ENCODE measurements at regions not wholly inside any gene's neighbourhood (a gene's known extent, or its start where the extent isn't known, plus 50 kb on each side); places are given as distances from the start of the nearest gene placed in this dataset.

DNA sequence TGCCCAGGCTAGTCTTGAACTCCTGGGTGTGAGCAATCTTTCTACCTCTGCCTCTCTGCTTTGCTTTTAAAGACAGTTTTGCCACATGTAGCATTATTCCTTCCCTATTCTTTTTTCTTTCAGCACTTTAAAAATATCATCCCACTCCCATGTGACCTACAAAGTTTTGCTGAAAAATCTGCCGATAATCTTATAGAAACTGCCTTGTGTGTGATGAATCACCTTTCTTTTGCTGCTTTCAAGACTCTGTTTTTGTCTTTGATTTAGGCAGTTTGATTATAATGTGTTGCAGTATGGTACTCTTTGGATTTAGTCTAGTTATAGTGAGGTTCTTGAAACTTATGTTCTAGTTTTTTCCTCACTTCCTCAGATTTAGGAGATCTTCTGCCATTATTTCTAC, 142.0 kb upstream of the KIF2B start:
- DNase-seq (ENCODE audit: low read depth) = no peak
- TF ChIP-seq, protein P1, sequence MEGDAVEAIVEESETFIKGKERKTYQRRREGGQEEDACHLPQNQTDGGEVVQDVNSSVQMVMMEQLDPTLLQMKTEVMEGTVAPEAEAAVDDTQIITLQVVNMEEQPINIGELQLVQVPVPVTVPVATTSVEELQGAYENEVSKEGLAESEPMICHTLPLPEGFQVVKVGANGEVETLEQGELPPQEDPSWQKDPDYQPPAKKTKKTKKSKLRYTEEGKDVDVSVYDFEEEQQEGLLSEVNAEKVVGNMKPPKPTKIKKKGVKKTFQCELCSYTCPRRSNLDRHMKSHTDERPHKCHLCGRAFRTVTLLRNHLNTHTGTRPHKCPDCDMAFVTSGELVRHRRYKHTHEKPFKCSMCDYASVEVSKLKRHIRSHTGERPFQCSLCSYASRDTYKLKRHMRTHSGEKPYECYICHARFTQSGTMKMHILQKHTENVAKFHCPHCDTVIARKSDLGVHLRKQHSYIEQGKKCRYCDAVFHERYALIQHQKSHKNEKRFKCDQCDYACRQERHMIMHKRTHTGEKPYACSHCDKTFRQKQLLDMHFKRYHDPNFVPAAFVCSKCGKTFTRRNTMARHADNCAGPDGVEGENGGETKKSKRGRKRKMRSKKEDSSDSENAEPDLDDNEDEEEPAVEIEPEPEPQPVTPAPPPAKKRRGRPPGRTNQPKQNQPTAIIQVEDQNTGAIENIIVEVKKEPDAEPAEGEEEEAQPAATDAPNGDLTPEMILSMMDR (IDR thresholded peaks at IDR 0.05; ENCODE audit: insufficient read depth, low read depth, low read length, missing control alignments) = no peak
- no peak overlapping the region for H3K4me3 ChIP-seq (ENCODE audit: low read length)

DNA sequence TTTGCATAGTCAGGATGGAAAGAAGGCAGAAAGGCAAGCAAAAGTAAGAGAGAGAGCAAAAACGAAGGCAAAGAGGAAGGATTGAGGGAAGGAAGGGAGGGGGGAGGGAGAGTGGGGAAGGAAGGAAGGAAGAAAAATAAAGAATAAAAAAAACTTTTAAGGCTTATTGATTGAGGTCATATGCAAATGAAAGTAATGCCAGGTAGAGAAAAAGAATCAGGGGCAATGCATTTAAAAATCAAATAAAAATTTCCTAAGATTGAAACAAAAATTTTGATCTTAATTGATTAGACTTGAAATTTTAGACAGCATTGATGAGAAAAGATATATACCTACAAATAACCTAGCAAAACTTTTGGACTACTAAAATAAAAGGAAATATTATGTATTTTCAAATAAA, 153.9 kb upstream of the KIF2B start:
- TF ChIP-seq, protein P1 (IDR thresholded peaks at IDR 0.05; ENCODE audit: insufficient read depth, low read depth, low read length, missing control alignments) = no peak
- no peak for DNase-seq (ENCODE audit: low read depth)
- no peak overlapping the region for H3K4me3 ChIP-seq (ENCODE audit: low read length)

DNA sequence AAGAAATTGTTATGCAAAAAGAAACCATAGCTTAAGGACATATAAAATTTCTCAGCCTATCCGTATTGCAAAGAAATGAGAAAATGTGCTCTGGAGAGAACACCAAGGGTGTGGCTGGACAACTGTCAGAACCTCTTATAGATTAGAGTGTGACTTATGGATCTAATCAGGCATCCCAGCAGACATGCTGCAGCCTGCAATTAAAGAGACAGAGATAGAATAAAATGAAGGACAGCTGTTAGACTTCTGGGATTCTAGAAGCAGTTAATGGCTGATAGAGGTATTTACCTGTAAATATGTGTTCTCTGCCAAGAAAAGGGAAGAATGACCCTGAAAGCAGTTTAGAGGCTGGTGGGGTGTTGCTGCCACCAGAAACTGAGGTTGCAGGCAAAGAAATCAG, 160.1 kb upstream of the KIF2B start:
- no peak overlapping the region for H3K4me3 ChIP-seq (ENCODE audit: low read length)
- DNase-seq (ENCODE audit: low read depth) = no peak
- TF ChIP-seq, protein P1 (IDR thresholded peaks at IDR 0.05; ENCODE audit: insufficient read depth, low read depth, low read length, missing control alignments) = no peak

DNA sequence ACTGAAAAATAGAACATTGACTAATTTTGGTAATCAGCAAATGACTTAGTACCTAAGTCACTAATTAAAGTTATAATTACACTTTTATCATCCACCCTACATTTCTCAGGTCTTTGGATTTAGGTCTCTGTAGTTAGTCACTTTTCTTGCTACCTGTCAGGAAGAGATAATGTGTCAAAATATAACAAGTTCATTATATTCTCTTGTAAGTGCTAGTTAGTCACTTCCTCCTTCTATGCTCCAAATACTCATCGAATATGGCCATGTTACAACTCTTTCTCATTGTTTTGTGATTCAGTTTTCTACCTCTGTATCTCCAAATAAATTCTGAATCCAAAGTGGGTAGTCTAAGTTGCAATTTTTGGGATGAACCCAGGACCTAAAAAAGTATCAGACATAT, 163.5 kb upstream of the KIF2B start:
- TF ChIP-seq, protein P1 (IDR thresholded peaks at IDR 0.05; ENCODE audit: insufficient read depth, low read depth, low read length, missing control alignments) = no peak
- DNase-seq (ENCODE audit: low read depth) = peak; percentile 0
- H3K4me3 ChIP-seq (ENCODE audit: low read length) = no peak overlapping the region

DNA sequence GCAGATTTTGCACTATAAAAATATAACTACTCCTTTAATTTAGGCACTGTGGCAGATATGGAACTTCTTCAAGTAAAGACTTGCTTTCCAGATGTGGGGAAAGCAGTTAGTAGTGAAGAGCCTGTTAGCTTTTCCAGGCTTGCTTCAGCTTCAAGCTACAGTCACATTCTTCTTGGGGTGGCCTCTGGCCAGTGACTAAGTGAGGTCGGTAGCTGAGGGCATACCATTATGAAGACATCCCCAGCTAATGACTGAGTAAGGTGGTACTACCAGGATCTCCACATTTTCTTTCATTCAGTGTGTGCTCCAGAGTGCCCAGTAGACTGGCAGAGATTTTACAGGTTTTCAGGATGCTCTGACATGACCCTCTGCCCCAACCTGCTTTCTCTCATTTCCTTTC, 167.1 kb upstream of the KIF2B start:
- TF ChIP-seq, protein P1 (IDR thresholded peaks at IDR 0.05; ENCODE audit: insufficient read depth, low read depth, low read length, missing control alignments) = no peak
- H3K4me3 ChIP-seq (ENCODE audit: low read length) = no peak overlapping the region
- peak; percentile 33 for DNase-seq (ENCODE audit: low read depth)

DNA sequence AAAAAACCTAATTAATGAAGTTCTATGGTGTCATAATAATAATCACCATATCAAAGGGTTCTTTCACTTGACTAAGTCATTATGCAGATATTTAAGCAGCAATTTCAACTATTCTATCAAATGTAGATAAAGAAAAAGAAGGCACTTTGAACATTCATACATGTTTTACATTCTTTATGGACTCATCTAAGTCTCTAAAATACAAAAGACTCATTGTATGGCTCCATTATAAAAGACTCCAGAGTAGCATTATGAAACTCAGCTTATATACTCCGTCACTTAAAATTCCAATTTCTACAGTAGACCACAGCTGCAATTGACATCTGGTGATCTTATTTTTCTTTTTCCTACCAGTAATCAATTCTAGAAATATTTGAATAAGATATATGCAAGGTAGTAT, 173.5 kb upstream of the KIF2B start:
- TF ChIP-seq, protein P1 (IDR thresholded peaks at IDR 0.05; ENCODE audit: insufficient read depth, low read depth, low read length, missing control alignments) = no peak
- H3K4me3 ChIP-seq (ENCODE audit: low read length) = no peak overlapping the region
- no peak for DNase-seq (ENCODE audit: low read depth)

DNA sequence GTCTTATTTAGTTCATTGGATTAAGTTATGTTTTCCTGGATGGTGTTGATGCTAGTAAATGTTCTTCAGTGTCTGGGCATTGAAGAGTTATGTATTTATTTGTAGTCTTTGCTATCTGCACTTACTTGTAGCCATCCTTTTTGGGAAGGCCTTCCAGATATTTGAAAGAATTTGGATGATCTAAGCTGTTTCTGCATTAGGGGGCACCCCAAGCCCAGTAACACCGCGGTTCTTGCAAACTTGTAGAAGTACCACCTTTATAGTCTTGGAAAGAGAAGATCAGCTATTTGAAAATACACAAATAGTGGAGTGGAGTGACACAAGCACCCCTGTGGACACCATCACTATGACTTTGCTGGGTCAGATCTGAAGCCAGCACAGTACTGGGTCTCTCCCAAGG, 175.9 kb upstream of the KIF2B start:
- H3K4me3 ChIP-seq (ENCODE audit: low read length) = no peak overlapping the region
- TF ChIP-seq, protein P1 (IDR thresholded peaks at IDR 0.05; ENCODE audit: insufficient read depth, low read depth, low read length, missing control alignments) = no peak
- DNase-seq (ENCODE audit: low read depth) = no peak

Measured in epithelial cell of esophagus (primary cell).